ENCODE measurements at regions not wholly inside any gene's neighbourhood (a gene's known extent, or its start where the extent isn't known, plus 50 kb on each side); places are given as distances from the start of the nearest gene placed in this dataset.

DNA sequence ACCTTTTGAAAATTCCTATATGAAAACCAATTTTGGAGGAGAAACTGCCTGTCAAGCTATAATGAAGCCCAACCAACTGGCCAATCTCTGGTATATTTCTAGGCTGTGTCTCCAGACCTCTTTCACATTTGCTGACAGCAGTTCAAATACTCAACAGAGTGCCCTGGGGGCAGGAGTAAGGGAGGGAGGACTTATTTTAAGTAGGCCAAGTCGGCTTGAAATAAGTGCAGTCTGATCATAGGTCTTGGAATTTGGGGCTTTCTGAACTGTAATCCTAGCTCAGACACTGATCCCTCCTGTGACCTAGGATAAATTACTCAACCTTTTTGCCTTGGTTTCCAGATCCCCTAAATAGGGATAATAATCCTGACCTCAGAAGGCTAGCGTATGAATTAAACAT lies 59.4 kb upstream of the SLC7A11 start:
- DNase-seq (ENCODE audit: extremely low spot score) = no peak
- POLR2A ChIA-PET = no interaction called here
- CTCF ChIA-PET = no interaction called here
- TF ChIP-seq HDGF (IDR thresholded peaks at IDR 0.05; ENCODE audit: borderline replicate concordance) (no peak), FOXK2 (IDR thresholded peaks at IDR 0.05) (no peak), ZNF384 (IDR thresholded peaks at IDR 0.05) (no peak), FOXM1 (IDR thresholded peaks at IDR 0.05; ENCODE audit: borderline replicate concordance) (no peak), SUZ12 (IDR thresholded peaks at IDR 0.05) (no peak), SP1 (IDR thresholded peaks at IDR 0.05) (no peak), FOXA1 (IDR thresholded peaks at IDR 0.05) (no peak), LEF1 (IDR thresholded peaks at IDR 0.05; ENCODE audit: borderline replicate concordance) (no peak), PKNOX1 (IDR thresholded peaks at IDR 0.05) (no peak), ARNT (IDR thresholded peaks at IDR 0.05) (no peak), BHLHE40 (IDR thresholded peaks at IDR 0.05; ENCODE audit: borderline replicate concordance) (no peak), L3MBTL2 (conservative IDR thresholded peaks at IDR 0.05) (no peak)

DNA sequence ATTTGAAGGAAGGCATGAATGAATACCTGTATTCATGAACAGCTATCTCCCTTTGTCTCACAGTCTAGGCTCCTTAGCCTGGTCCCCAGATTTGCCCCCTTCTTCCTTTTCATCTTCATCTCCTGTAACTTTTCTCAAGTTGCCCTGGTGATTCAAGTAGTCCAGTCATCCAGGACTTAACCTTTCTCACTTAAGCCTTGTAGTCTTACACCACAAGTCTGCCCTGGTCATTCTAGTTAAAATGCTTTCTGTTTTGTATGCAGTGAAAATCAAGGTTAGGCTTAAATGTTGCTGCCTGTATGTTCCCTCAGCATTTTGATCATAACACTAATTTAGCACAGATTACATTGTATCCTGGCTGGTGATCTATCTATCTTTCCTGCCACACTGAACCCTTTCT lies 58.5 kb upstream of the SLC7A11 start:
- TF ChIP-seq L3MBTL2 (conservative IDR thresholded peaks at IDR 0.05) (no peak), FOXM1 (IDR thresholded peaks at IDR 0.05; ENCODE audit: borderline replicate concordance) (no peak), LEF1 (IDR thresholded peaks at IDR 0.05; ENCODE audit: borderline replicate concordance) (no peak), NFRKB (IDR thresholded peaks at IDR 0.05) (no peak), ZNF384 (IDR thresholded peaks at IDR 0.05) (no peak), PKNOX1 (IDR thresholded peaks at IDR 0.05) (no peak), TARDBP (IDR thresholded peaks at IDR 0.05) (no peak), BHLHE40 (IDR thresholded peaks at IDR 0.05; ENCODE audit: borderline replicate concordance) (no peak)
- no peak for DNase-seq (ENCODE audit: extremely low spot score)
- ChIA-PET POLR2A (no interaction called here), CTCF (no interaction called here)

- POLR2A ChIA-PET = no interaction called here
- CTCF ChIA-PET = no interaction called here
- no peak for DNase-seq (ENCODE audit: extremely low spot score)
- no peak for TF ChIP-seq NFRKB (IDR thresholded peaks at IDR 0.05)
- TF ChIP-seq PKNOX1 (IDR thresholded peaks at IDR 0.05) = no peak
- TF ChIP-seq LEF1 (IDR thresholded peaks at IDR 0.05; ENCODE audit: borderline replicate concordance) = no peak
- TF ChIP-seq FOXA1 (IDR thresholded peaks at IDR 0.05) = no peak
- TF ChIP-seq TARDBP (IDR thresholded peaks at IDR 0.05) = no peak
- TF ChIP-seq FOXK2 (IDR thresholded peaks at IDR 0.05) = no peak
- no peak for TF ChIP-seq FOXM1 (IDR thresholded peaks at IDR 0.05; ENCODE audit: borderline replicate concordance)
- no peak for TF ChIP-seq SUZ12 (IDR thresholded peaks at IDR 0.05)
- no peak for TF ChIP-seq ELF4 (IDR thresholded peaks at IDR 0.05)
- TF ChIP-seq SP1 (IDR thresholded peaks at IDR 0.05) = no peak
- TF ChIP-seq ZNF384 (IDR thresholded peaks at IDR 0.05) = no peak
- TF ChIP-seq HDGF (IDR thresholded peaks at IDR 0.05; ENCODE audit: borderline replicate concordance) = no peak
- TF ChIP-seq BHLHE40 (IDR thresholded peaks at IDR 0.05; ENCODE audit: borderline replicate concordance) = no peak
- TF ChIP-seq L3MBTL2 (conservative IDR thresholded peaks at IDR 0.05) = no peak
- TF ChIP-seq ARNT (IDR thresholded peaks at IDR 0.05) = no peak
- no peak for TF ChIP-seq CTBP1 (IDR thresholded peaks at IDR 0.05; ENCODE audit: borderline replicate concordance)
These were observed 57.7 kb upstream of the SLC7A11 start for GRCh38 chr4:138299881-138300280.

DNA sequence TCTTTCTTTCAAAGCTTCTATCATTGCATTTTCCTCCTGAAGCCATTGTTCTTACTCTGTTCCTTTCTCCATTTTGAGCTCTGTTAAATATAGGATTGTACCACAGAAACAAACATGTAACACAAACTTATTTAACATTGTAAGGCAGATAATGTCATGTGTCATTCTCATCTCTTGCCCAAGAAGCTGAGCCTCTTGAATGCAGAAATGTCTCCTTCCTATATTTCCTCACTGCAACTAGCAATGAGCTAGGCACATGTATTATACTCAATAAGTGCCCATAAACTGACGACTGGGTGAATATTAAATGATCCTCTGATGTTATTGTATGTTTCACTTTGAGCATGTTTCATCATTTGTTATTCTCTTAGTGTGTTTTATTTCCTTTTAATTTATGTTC lies 56.7 kb upstream of the SLC7A11 start:
- TF ChIP-seq ELF4 (IDR thresholded peaks at IDR 0.05) (no peak), BHLHE40 (IDR thresholded peaks at IDR 0.05; ENCODE audit: borderline replicate concordance) (no peak), ZNF384 (IDR thresholded peaks at IDR 0.05) (no peak), PKNOX1 (IDR thresholded peaks at IDR 0.05) (no peak), FOXM1 (IDR thresholded peaks at IDR 0.05; ENCODE audit: borderline replicate concordance) (no peak), CTBP1 (IDR thresholded peaks at IDR 0.05; ENCODE audit: borderline replicate concordance) (no peak), LEF1 (IDR thresholded peaks at IDR 0.05; ENCODE audit: borderline replicate concordance) (no peak), TARDBP (IDR thresholded peaks at IDR 0.05) (no peak), SUZ12 (IDR thresholded peaks at IDR 0.05) (no peak), SP1 (IDR thresholded peaks at IDR 0.05) (no peak), FOXA1 (IDR thresholded peaks at IDR 0.05) (no peak), FOXK2 (IDR thresholded peaks at IDR 0.05) (no peak), HDGF (IDR thresholded peaks at IDR 0.05; ENCODE audit: borderline replicate concordance) (no peak), NFRKB (IDR thresholded peaks at IDR 0.05) (no peak), ARNT (IDR thresholded peaks at IDR 0.05) (no peak), L3MBTL2 (conservative IDR thresholded peaks at IDR 0.05) (no peak)
- no peak for DNase-seq (ENCODE audit: extremely low spot score)
- POLR2A ChIA-PET = no interaction called here
- CTCF ChIA-PET = no interaction called here

DNA sequence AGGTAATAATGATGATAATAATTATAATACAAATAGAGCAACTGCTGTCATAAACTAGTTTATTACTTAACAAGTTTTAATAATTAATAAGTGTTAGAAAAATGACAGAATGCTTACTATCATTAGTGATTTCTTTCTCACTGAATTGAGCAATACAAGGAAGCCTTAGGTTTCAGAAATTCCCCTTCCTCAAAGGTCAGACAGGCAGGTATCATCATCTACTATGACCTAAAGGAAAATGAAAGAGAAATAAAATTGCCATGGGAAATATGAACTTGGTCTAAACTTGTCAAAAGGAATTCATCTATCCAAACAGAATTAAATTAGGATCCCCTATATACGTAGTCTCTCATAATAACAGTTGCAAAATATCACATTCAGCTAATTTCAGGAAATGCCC lies 56.3 kb upstream of the SLC7A11 start:
- ChIA-PET POLR2A (no interaction called here), CTCF (no interaction called here)
- DNase-seq (ENCODE audit: extremely low spot score) = no peak
- TF ChIP-seq ELF4 (IDR thresholded peaks at IDR 0.05) (no peak), L3MBTL2 (conservative IDR thresholded peaks at IDR 0.05) (no peak), FOXM1 (IDR thresholded peaks at IDR 0.05; ENCODE audit: borderline replicate concordance) (no peak), PKNOX1 (IDR thresholded peaks at IDR 0.05) (no peak), FOXA1 (IDR thresholded peaks at IDR 0.05) (no peak), CTBP1 (IDR thresholded peaks at IDR 0.05; ENCODE audit: borderline replicate concordance) (no peak), ARNT (IDR thresholded peaks at IDR 0.05) (no peak), BHLHE40 (IDR thresholded peaks at IDR 0.05; ENCODE audit: borderline replicate concordance) (no peak), SP1 (IDR thresholded peaks at IDR 0.05) (no peak), LEF1 (IDR thresholded peaks at IDR 0.05; ENCODE audit: borderline replicate concordance) (no peak), SUZ12 (IDR thresholded peaks at IDR 0.05) (no peak), HDGF (IDR thresholded peaks at IDR 0.05; ENCODE audit: borderline replicate concordance) (no peak), ZNF384 (IDR thresholded peaks at IDR 0.05) (no peak), FOXK2 (IDR thresholded peaks at IDR 0.05) (no peak), NFRKB (IDR thresholded peaks at IDR 0.05) (no peak), TARDBP (IDR thresholded peaks at IDR 0.05) (no peak)

Data from HEK293T (cell line).